SK-N-SH (cell line): ENCODE measurements at regions not wholly inside any gene's neighbourhood (a gene's known extent, or its start where the extent isn't known, plus 50 kb on each side); places are given as distances from the start of the nearest gene placed in this dataset.

Source experiments
- CTCF ChIA-PET: fragments of 300-600, 350-600 bp; formaldehyde crosslinking; extraction: SDS; loops from one replicate; lab custom pipeline; 2021; lab: Yijun Ruan, JAX
- POLR2A ChIA-PET: fragments of 350-600 bp; sonication (Branson Sonifier 250); formaldehyde crosslinking; extraction: SDS; loops from one replicate; lab custom pipeline; 2020; ENCODE audit warnings: antibody characterized with exemption, inconsistent platforms; lab: Yijun Ruan, JAX
- DNase-seq: peaks from one replicate; pipeline ENCODE4 v3.0.0; 2012
- H2AFZ ChIP-seq: fragments of 200-600 bp; sonication (generic); 2 replicates; pipeline ENCODE4 v1.8.1; 2016; ENCODE audit warnings: antibody characterized with exemption, mild to moderate bottlenecking, low read depth
- H3F3A ChIP-seq: fragments of 200-600 bp; sonication (generic); replicated peaks from 2 replicates; pipeline ENCODE3; 2016; ENCODE audit warnings: antibody characterized with exemption, mild to moderate bottlenecking; ENCODE audit not compliant: insufficient read depth
- H3K27ac ChIP-seq, 2 experiments: fragments of 200-500 bp in 1 of 2; fragments of 200-600 bp in 1 of 2; sonication (Bioruptor generic) in 1 of 2; sonication (generic), shearing (Covaris generic) in 1 of 2; 2 replicates each; pipeline versions ENCODE4 v1.5.1 to v1.6.1; 2014 to 2016; ENCODE audit warnings: low read depth in 2 of 2, inconsistent platforms in 1 of 2, low read length in 1 of 2, mild to moderate bottlenecking in 1 of 2, mixed read lengths in 1 of 2
- H3K27me3 ChIP-seq: fragments of 200-600 bp; sonication (generic), shearing (Covaris generic); 2 replicates; pipeline ENCODE4 v1.6.1; 2016; ENCODE audit warnings: mixed run types; ENCODE audit not compliant: insufficient read depth
- H3K36me3 ChIP-seq, 2 experiments: fragments of 200-500 bp in 1 of 2; fragments of 200-600 bp in 1 of 2; sonication (Bioruptor generic) in 1 of 2; sonication (generic) in 1 of 2; replicated peaks in 1 of 2; 2 replicates each; pipeline versions ENCODE3 to v1.5.1; 2014 to 2016; ENCODE audit warnings: low read length in 1 of 2, mild to moderate bottlenecking in 1 of 2; ENCODE audit not compliant: insufficient read depth in 2 of 2, control insufficient read depth in 1 of 2
- H3K4me1 ChIP-seq, 2 experiments: fragments of 200-500 bp in 1 of 2; fragments of 200-600 bp in 1 of 2; sonication (Bioruptor generic) in 1 of 2; sonication (generic), shearing (Covaris generic) in 1 of 2; 2 replicates each; pipeline versions ENCODE4 v1.5.1 to v1.6.1; 2014 to 2016; ENCODE audit warnings: low read depth in 1 of 2, low read length in 1 of 2, mixed run types in 1 of 2; ENCODE audit not compliant: insufficient read depth in 2 of 2, control insufficient read depth in 1 of 2
- H3K4me2 ChIP-seq: fragments of 200-600 bp; sonication (generic), shearing (Covaris generic); 2 replicates; pipeline ENCODE4 v1.6.1; 2017; ENCODE audit warnings: mixed run types
- H3K4me3 ChIP-seq, 2 experiments: fragments of 200-500 bp in 1 of 2; fragments of 200-600 bp in 1 of 2; sonication (Bioruptor generic) in 1 of 2; sonication (generic), shearing (Covaris generic) in 1 of 2; 2 replicates each; pipeline versions ENCODE4 v1.5.1 to v1.8.1; 2014 to 2016; ENCODE audit warnings: low read depth in 2 of 2, inconsistent platforms in 1 of 2, low read length in 1 of 2, mild to moderate bottlenecking in 1 of 2, mixed read lengths in 1 of 2, moderate library complexity in 1 of 2
- H3K79me2 ChIP-seq: fragments of 200-600 bp; sonication (generic); 2 replicates; pipeline ENCODE4 v1.8.1; 2017; ENCODE audit warnings: mild to moderate bottlenecking; ENCODE audit not compliant: insufficient read depth
- H3K9ac ChIP-seq: fragments of 200-600 bp; sonication (generic); 2 replicates; pipeline ENCODE4 v1.6.1; 2017; ENCODE audit warnings: mixed run types
- H3K9me2 ChIP-seq: fragments of 200-600 bp; sonication (generic); 2 replicates; pipeline ENCODE4 v1.6.1; 2017; ENCODE audit warnings: mixed run types
- H3K9me3 ChIP-seq: fragments of 200-600 bp; sonication (generic); 2 replicates; pipeline ENCODE4 v1.6.1; 2017; ENCODE audit warnings: mixed run types, mild to moderate bottlenecking, moderate library complexity
- H4K20me1 ChIP-seq: fragments of 200-600 bp; sonication (generic); 2 replicates; pipeline ENCODE4 v1.6.1; 2017; ENCODE audit warnings: mild to moderate bottlenecking, mixed run types; ENCODE audit not compliant: insufficient read depth
- CHD2 ChIP-seq: fragments of 150-350 bp; IDR thresholded peaks from 2 replicates; pipeline ENCODE4 v1.6.1; 2018; ENCODE audit warnings: low read length; ENCODE audit not compliant: partially characterized antibody
- CTCF ChIP-seq: fragments of 200-600 bp; sonication (generic); IDR thresholded peaks from 2 replicates; pipeline ENCODE4 v1.6.1; 2017; ENCODE audit warnings: antibody characterized with exemption, mild to moderate bottlenecking, moderate library complexity
- FOXJ3 ChIP-seq: sonication (generic); formaldehyde crosslinking; IDR thresholded peaks from 2 replicates; pipeline ENCODE4 v1.5.1; 2020; ENCODE audit warnings: mild to moderate bottlenecking, missing genetic modification reagents
- GABPA ChIP-seq: IDR thresholded peaks from 2 replicates; pipeline ENCODE4 v1.4.0; 2012; ENCODE audit warnings: low read depth, mild to moderate bottlenecking
- GATA2 ChIP-seq: sonication (generic); formaldehyde crosslinking; IDR thresholded peaks from 2 replicates; pipeline ENCODE4 v1.5.0; 2020; ENCODE audit warnings: mild to moderate bottlenecking, missing genetic modification reagents
- MEF2A ChIP-seq: IDR thresholded peaks from 2 replicates; pipeline ENCODE4 v1.4.0; 2012; ENCODE audit warnings: low read depth, borderline replicate concordance
- NRF1 ChIP-seq: IDR thresholded peaks from 2 replicates; pipeline ENCODE4 v1.6.1; 2012; ENCODE audit warnings: low read depth, mild to moderate bottlenecking, low read length
- PBX3 ChIP-seq: IDR thresholded peaks from 2 replicates; pipeline ENCODE4; 2012
- POLR2AphosphoS5 ChIP-seq: IDR thresholded peaks from 2 replicates; pipeline ENCODE4 v1.6.1; 2012; ENCODE audit warnings: low read depth, low read length
- RCOR1 ChIP-seq: fragments of 150-350 bp; IDR thresholded peaks from 2 replicates; pipeline ENCODE4 v1.6.1; 2017; ENCODE audit warnings: antibody characterized with exemption, low read length
- REST ChIP-seq: IDR thresholded peaks from 2 replicates; pipeline ENCODE4 v1.6.1; 2012; ENCODE audit warnings: mild to moderate bottlenecking, low read depth, low read length, moderate library complexity
- RFX5 ChIP-seq: IDR thresholded peaks from 2 replicates; pipeline ENCODE4 v1.6.1; 2012; ENCODE audit warnings: mild to moderate bottlenecking, improper control_type of control experiment, low read length
- RXRA ChIP-seq: IDR thresholded peaks from 2 replicates; pipeline ENCODE4 v1.4.0; 2012; ENCODE audit warnings: low read depth, mild to moderate bottlenecking, borderline replicate concordance
- SIN3A ChIP-seq: IDR thresholded peaks from 2 replicates; pipeline ENCODE4 v1.6.1; 2012; ENCODE audit warnings: low read depth, mild to moderate bottlenecking, low read length, moderate library complexity, borderline replicate concordance
- SMC3 ChIP-seq: IDR thresholded peaks from 2 replicates; pipeline ENCODE4 v1.6.1; 2012; ENCODE audit warnings: low read depth, low read length, improper control_type of control experiment
- TAF1 ChIP-seq: IDR thresholded peaks from 2 replicates; pipeline ENCODE4 v1.6.1; 2012; ENCODE audit warnings: low read depth, mild to moderate bottlenecking, low read length, moderate library complexity, borderline replicate concordance
- TCF12 ChIP-seq: IDR thresholded peaks from 2 replicates; pipeline ENCODE4 v1.4.0; 2012
- USF1 ChIP-seq: IDR thresholded peaks from 2 replicates; pipeline ENCODE4 v1.4.0; 2012; ENCODE audit warnings: low read depth, borderline replicate concordance
- YY1 ChIP-seq: IDR thresholded peaks from 2 replicates; pipeline ENCODE4 v1.4.0; 2012; ENCODE audit warnings: low read depth, mild to moderate bottlenecking
- WGBS: methylation state at CpG from one replicate; pipeline ENCODE4 v1.1.6; 2017; ENCODE audit warnings: low lambda C conversion rate; 5-methylcytosine and 5-hydroxymethylcytosine counted together

GRCh38 chr10:111830359-111830758 lies 353.2 kb downstream of the GPAM start (continued):
- TF ChIP-seq POLR2AphosphoS5 (no peak), USF1 (no peak), YY1 (no peak), FOXJ3 (CRISPR knock-in tag) (no peak)

- Histone ChIP-seq H3K4me1 (peaks cover 0 to 3% of the 10 kb centered on the region in 2 experiments; a peak in 1 of 4 replicates), H3K4me3 (no peak overlapping the region), H3K27ac (no peak overlapping the region), H3F3A (no peaks in the 10 kb centered on the region), H2AFZ (no peak overlapping the region), H3K79me2 (no peaks in the 10 kb centered on the region), H3K4me2 (no peak overlapping the region), H3K9ac (no peak overlapping the region), H3K36me3 (no peaks in the 10 kb centered on the region), H4K20me1 (no peaks in the 10 kb centered on the region), H3K27me3 (no peaks in the 10 kb centered on the region), H3K9me2 (no peaks in the 10 kb centered on the region), H3K9me3 (no peaks in the 10 kb centered on the region)
- no peak for DNase-seq
- 24% methylated on average over 6 of the region's 6 CpGs for WGBS
- ChIA-PET POLR2A (no interaction called here), CTCF (interaction anchor here (1.0 kb wide), 1 partner anchor 306 kb away, joined by 3 read pairs; no protein-coding TSS in a partner anchor)
- TF ChIP-seq NRF1, result no peak
- no peak for TF ChIP-seq GATA2 (CRISPR knock-in tag)
- TF ChIP-seq USF1, result no peak
- no peak for TF ChIP-seq PBX3
- TF ChIP-seq RXRA, result no peak
- no peak for TF ChIP-seq RFX5
- no peak for TF ChIP-seq CTCF
- no peak for TF ChIP-seq POLR2AphosphoS5
- no peak for TF ChIP-seq CHD2
- no peak for TF ChIP-seq GABPA
- TF ChIP-seq RCOR1, result no peak
- no peak for TF ChIP-seq REST
- no peak for TF ChIP-seq SMC3
- no peak for TF ChIP-seq MEF2A
- no peak for TF ChIP-seq TAF1
- no peak for TF ChIP-seq TCF12
- no peak for TF ChIP-seq SIN3A
These were observed 352.5 kb downstream of the GPAM start for GRCh38 chr10:111831058-111831457.
